Activated T-helper 1 cell treated with anti-CD3 and anti-CD28 coated beads, Interleukin-12 subunit alpha, Interleukin-12 subunit beta, Interleukin-2, Interleukin-4 antibody, amounts not matched to agents 30 ng/mL and 10 ng/mL and 1 ng/mL, durations not matched to agents 14 hours and 24 hours and 36 hours (primary cell): ENCODE measurements at regions not wholly inside any gene's neighbourhood (a gene's known extent, or its start where the extent isn't known, plus 50 kb on each side); places are given as distances from the start of the nearest gene placed in this dataset.

Experiments
- DNase-seq: peaks from one replicate; pipeline ENCODE4 v3.0.0; 2021; ENCODE audit warnings: low spot score
- H3K27ac Mint-ChIP-seq: one replicate; pipeline ENCODE4 v1.8.0; 2021; ENCODE audit warnings: mild to moderate bottlenecking, mixed read lengths
- H3K27me3 Mint-ChIP-seq: one replicate; pipeline ENCODE4 v1.8.0; 2022; ENCODE audit warnings: mild to moderate bottlenecking, moderate library complexity, mixed read lengths; ENCODE audit not compliant: insufficient read depth
- H3K36me3 Mint-ChIP-seq: one replicate; pipeline ENCODE4 v1.8.0; 2021; ENCODE audit warnings: low read depth, mixed read lengths
- H3K4me1 Mint-ChIP-seq: one replicate; pipeline ENCODE4 v1.8.0; 2021; ENCODE audit warnings: low read depth, mixed read lengths
- H3K4me3 Mint-ChIP-seq: one replicate; pipeline ENCODE4 v1.8.0; 2021; ENCODE audit warnings: mild to moderate bottlenecking, moderate library complexity, mixed read lengths
- H3K9me3 Mint-ChIP-seq: one replicate; pipeline ENCODE4 v1.8.0; 2021; ENCODE audit warnings: mixed read lengths
- intact Hi-C: fragments of 100-400 bp; cut with micrococcal nuclease; formaldehyde crosslinking; loops from one replicate; pipeline ENCODE4 v1.15.1; 2024

DNA sequence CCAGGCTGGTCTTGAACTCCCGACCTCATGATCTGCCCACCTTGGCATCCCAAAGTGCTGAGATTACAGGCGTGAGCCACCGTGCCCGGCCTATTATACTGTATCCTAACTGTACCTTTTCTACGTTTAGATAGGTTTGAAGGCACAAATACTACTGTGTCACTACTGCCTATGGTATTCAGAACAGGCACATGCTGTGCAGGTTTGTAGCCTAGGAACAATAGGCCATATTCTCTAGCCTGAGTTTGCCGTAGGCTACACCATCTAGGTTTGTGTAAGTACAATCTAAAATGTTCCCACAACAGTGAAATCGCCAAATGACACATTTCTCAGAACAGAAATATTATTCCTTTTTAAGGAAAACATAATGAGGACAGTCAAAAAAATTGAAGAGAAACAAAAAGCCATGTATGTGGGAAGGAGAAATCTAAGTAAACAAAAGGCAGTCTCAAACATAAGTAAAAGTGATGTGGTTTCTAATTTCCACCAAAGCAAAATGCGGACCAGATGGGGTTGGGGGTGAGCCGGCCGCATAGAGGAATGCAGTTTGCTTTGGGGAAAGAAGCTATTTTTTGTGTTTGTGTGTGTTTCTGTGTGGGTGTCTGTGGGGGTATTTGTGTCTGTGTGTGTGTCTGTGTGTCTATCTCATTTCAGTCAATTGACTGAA lies 192.6 kb upstream of the SALL4 start:
- H3K9me3 Mint-ChIP-seq: no peaks in the 10 kb centered on the region
- H3K4me3 Mint-ChIP-seq: no peak overlapping the region
- H3K36me3 Mint-ChIP-seq: no peaks in the 10 kb centered on the region
- peaks cover 1% of the 10 kb centered on the region for H3K27me3 Mint-ChIP-seq
- intact Hi-C loops: no loop called here
- H3K27ac Mint-ChIP-seq: no peak overlapping the region
- H3K4me1 Mint-ChIP-seq: no peaks in the 10 kb centered on the region
- no peak for DNase-seq

DNA sequence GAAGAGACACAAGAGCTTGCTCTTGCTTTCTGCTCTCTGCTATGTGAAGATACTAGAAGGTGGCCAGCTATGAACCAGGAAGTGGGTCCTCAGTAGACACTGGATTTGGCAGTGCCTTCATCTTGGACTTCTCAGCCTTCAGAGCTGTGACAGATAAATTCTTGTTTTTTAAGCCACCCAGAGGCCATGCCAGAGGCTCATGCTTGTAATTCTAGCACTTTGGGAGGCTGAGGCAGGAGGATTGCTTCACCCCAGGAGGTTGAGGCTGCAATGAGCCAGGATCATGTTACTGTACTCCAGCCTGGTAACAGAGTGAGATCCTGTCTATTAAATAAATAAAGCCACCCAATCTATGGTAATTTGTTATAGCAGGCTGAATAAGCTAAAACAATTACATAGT lies 185.5 kb upstream of the SALL4 start:
- Mint-ChIP-seq H3K27ac (no peak overlapping the region), H3K9me3 (no peaks in the 10 kb centered on the region), H3K27me3 (no peaks in the 10 kb centered on the region), H3K36me3 (no peaks in the 10 kb centered on the region), H3K4me1 (peaks cover 4% of the 10 kb centered on the region), H3K4me3 (no peak overlapping the region)
- intact Hi-C loops: no loop called here
- no peak for DNase-seq

DNA sequence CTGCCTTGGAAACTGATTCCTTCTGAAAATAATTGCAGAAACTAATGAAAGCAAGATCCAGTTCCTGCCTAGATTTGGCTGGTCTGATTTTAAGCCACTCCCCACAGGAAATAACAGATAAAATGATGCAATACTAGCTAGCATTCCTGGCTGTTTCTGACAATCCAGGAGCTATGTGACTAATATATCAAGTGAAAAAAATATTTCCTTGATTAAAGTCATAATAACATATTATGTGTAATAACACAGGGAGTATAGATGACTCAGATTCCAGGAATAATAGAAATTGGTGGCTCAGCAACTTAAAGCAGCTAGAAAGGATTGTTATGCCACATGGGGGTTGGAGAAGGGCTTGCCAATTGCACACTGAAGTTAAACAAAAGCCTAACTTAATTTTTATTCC lies 182.7 kb upstream of the SALL4 start:
- Mint-ChIP-seq H3K4me1 (peaks cover 4% of the 10 kb centered on the region), H3K4me3 (no peak overlapping the region), H3K27ac (no peak overlapping the region), H3K27me3 (no peaks in the 10 kb centered on the region), H3K9me3 (no peaks in the 10 kb centered on the region), H3K36me3 (no peaks in the 10 kb centered on the region)
- no peak for DNase-seq
- intact Hi-C loops: no loop called here

DNA sequence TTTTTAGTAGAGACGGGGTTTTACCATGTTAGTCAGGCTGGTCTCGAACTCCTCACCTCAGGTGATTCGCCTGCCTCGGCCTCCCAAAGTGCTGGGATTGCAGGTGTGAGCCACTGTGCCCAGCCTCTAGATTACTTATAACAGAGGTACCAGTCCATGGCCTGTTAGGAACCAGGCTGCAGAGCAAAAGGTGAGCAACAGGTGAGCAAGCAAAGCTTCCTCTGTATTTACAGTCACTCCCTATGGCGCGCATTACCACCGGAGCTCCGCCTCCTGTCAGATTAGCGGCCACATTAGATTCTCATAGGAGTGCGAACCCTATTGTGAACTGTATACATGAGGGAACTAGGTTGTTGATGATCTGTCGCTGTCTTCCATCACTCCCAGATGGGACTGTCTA lies 178.0 kb upstream of the SALL4 start:
- H3K27me3 Mint-ChIP-seq: peaks cover 2% of the 10 kb centered on the region
- peaks cover 15% of the 10 kb centered on the region for H3K9me3 Mint-ChIP-seq
- H3K4me3 Mint-ChIP-seq: no peak overlapping the region
- intact Hi-C loops: no loop called here
- no peak overlapping the region for H3K27ac Mint-ChIP-seq
- H3K4me1 Mint-ChIP-seq: peaks cover 4% of the 10 kb centered on the region
- no peak for DNase-seq
- no peaks in the 10 kb centered on the region for H3K36me3 Mint-ChIP-seq

DNA sequence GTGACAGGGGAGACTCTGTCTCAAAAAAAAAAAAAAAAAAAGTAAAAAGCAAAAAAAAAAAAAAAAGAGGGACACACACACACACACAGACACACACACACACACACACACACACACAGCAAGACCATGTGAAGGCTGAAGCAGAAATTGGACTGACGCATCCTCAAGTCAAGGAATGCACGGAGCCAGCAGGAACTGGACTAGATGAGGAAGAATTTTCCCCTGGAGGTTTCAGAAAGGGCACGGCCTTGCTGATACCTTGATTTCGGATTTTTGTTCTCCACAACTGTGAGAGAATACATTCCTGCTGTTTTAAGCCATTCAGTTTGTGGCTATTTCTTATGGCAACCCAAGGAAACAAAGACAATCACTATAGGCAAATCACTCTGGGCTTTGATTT lies 176.9 kb upstream of the SALL4 start:
- DNase-seq: no peak
- Mint-ChIP-seq H3K27ac (no peak overlapping the region), H3K9me3 (peaks cover 15% of the 10 kb centered on the region), H3K36me3 (no peaks in the 10 kb centered on the region), H3K27me3 (peaks cover 2% of the 10 kb centered on the region), H3K4me3 (no peak overlapping the region), H3K4me1 (no peaks in the 10 kb centered on the region)
- intact Hi-C loops: no loop called here

DNA sequence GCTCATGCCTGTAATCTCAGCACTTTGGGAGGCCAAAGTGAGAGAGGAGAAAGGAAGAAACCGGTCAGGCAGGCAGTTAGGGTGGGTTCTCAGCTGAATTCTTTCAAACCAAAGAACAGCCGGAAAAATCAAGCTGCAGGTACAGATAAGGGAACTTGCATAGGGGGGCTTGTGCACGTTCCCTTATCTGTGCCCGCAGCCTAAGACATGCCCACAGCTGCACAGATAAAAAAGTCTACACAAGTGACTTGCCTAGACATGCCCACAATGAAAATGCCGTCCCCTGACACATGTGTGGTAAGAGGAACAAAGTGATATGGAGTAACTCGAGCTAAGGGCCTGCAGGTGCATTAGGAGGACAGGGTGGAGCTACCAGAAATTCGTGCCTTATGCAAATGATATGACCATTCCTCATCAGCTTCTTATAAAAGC lies 175.8 kb upstream of the SALL4 start:
- peaks cover 2% of the 10 kb centered on the region for H3K27me3 Mint-ChIP-seq
- no peak for DNase-seq
- no peak overlapping the region for H3K27ac Mint-ChIP-seq
- no peaks in the 10 kb centered on the region for H3K4me1 Mint-ChIP-seq
- peaks cover 15% of the 10 kb centered on the region for H3K9me3 Mint-ChIP-seq
- no peak overlapping the region for H3K4me3 Mint-ChIP-seq
- no peaks in the 10 kb centered on the region for H3K36me3 Mint-ChIP-seq
- intact Hi-C loops: no loop called here

DNA sequence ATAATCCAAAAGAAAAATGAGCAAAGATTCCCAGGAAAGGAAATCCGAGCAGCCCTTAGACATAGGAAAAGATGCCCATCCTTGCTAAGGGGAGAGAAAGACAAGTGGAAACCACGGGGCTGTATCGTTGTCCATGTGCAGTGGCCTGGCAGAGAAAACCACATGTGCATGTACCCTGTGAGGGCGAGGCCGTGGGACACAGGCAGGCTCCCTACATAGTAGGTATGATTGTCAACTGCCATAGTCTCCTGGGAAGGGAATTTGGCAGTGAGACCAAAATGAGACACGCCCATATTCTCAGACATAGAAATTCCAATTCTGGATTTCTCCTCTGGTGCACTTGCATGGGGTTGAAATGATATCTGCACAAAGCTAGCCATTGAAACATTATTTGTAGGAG lies 169.7 kb upstream of the SALL4 start:
- intact Hi-C loops: no loop called here
- no peaks in the 10 kb centered on the region for H3K4me1 Mint-ChIP-seq
- H3K9me3 Mint-ChIP-seq: peaks cover 5% of the 10 kb centered on the region
- DNase-seq: no peak
- H3K27me3 Mint-ChIP-seq: peaks cover 2% of the 10 kb centered on the region
- H3K27ac Mint-ChIP-seq: no peak overlapping the region
- H3K36me3 Mint-ChIP-seq: no peaks in the 10 kb centered on the region
- no peak overlapping the region for H3K4me3 Mint-ChIP-seq

DNA sequence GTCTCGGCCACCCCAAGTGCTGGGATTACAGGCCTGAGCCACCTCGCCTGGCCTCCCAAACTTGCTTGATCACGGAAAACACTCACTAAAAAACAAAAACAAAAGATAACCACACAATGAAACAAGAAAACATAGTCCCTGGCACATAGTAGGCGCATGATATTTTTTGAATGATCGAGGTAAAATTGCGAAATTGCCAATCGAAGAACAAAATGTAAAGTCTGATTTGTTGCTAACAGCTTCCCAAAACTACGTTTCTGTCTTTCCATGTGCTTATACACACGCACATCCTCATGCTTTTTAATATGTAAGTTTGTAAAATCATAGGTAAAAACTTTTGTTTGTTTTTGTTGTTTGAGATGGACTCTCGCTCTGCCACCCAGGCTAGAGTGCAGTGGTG lies 168.5 kb upstream of the SALL4 start:
- no peaks in the 10 kb centered on the region for H3K4me1 Mint-ChIP-seq
- H3K9me3 Mint-ChIP-seq: no peaks in the 10 kb centered on the region
- intact Hi-C loops: no loop called here
- H3K27me3 Mint-ChIP-seq: peaks cover 2% of the 10 kb centered on the region
- DNase-seq: no peak
- no peak overlapping the region for H3K27ac Mint-ChIP-seq
- no peak overlapping the region for H3K4me3 Mint-ChIP-seq
- H3K36me3 Mint-ChIP-seq: no peaks in the 10 kb centered on the region

DNA sequence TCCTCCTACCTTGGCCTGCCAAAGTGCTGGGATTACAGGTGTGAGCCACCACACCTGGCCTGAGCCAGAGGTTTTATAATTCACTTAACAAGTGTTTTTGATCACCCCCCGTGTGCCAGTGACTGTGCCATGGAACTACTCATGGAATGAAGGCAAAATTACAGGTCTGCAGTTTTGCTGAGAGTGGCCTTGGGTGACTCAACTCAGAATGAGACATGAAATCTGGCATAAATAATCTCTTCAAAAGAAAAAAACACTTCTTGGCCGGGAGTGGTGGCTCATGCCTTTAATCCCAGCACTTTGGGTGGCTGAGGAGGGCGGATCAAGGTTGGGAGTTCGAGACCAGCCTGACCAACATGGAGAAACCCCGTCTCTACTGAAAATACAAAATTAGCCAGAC lies 166.9 kb upstream of the SALL4 start:
- DNase-seq: no peak
- no peaks in the 10 kb centered on the region for H3K36me3 Mint-ChIP-seq
- H3K27me3 Mint-ChIP-seq: peaks cover 2% of the 10 kb centered on the region
- intact Hi-C loops: loop anchor here (10.0 kb wide), 1 partner anchor 116 kb away; no protein-coding TSS in a partner anchor
- no peak overlapping the region for H3K27ac Mint-ChIP-seq
- no peaks in the 10 kb centered on the region for H3K4me1 Mint-ChIP-seq
- H3K4me3 Mint-ChIP-seq: no peak overlapping the region
- H3K9me3 Mint-ChIP-seq: no peaks in the 10 kb centered on the region

DNA sequence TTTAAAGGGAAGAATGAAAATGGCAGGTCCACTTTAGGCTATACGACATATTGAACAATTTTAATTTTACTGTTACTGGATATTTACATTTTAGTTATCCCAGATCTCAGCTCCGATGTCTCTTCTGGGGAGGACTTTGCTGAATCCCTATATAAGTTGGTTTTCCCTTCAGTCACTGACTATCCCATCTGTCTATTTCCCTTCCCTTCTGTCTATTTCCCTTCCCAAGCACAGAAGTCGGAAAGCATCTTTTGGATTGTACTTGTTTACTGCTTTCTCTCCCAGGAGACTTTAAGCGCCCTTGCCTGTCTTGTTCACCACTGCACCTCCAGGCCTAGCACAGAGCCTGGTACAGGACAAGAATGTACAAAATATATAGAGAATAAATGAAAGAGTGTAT lies 165.8 kb upstream of the SALL4 start:
- Mint-ChIP-seq H3K9me3 (no peaks in the 10 kb centered on the region), H3K27ac (no peak overlapping the region), H3K4me3 (no peak overlapping the region), H3K36me3 (no peaks in the 10 kb centered on the region), H3K27me3 (peaks cover 2% of the 10 kb centered on the region), H3K4me1 (no peaks in the 10 kb centered on the region)
- DNase-seq: no peak
- intact Hi-C loops: loop anchor here (10.0 kb wide), 1 partner anchor 117 kb away; no protein-coding TSS in a partner anchor

DNA sequence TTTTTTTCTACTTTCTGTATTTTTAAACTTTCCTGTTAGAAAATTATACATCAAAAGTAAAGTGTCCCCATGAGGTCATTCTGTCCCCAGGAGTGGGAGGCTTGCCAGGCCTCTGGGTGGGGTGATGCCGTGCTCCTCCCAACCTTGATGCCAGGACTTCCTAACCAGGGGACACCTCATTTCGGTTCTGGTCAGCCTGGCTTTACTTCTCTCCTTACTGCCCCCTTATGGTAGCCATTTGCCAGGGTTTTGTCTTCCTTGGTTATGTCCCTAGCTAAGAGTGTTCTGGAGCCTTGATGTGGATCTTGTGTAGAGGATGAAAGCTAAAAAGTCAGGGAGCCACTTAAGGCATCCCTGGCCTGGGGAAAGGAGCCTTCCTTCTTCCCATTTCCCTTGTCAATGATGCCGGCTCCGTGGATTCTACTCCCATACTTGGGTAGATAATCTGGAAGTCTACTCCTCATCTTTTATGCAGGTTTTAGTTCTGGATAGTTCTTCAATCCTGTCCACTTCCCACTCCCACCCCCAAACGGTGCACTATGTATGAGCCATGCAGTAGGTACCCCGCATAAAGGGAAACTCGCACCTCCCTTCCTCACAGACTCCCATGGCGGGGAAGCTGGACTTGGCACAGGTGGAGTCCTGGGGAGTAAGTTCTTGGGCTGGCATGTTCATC lies 164.1 kb upstream of the SALL4 start:
- no peak for DNase-seq
- no peaks in the 10 kb centered on the region for H3K4me1 Mint-ChIP-seq
- H3K27ac Mint-ChIP-seq: no peak overlapping the region
- H3K4me3 Mint-ChIP-seq: no peak overlapping the region
- peaks cover 7% of the 10 kb centered on the region for H3K27me3 Mint-ChIP-seq
- no peaks in the 10 kb centered on the region for H3K9me3 Mint-ChIP-seq
- H3K36me3 Mint-ChIP-seq: no peaks in the 10 kb centered on the region
- intact Hi-C loops: loop anchor here (1.0 to 10.0 kb wide), 2 partner anchors 118 to 327 kb away; no protein-coding TSS in a partner anchor

DNA sequence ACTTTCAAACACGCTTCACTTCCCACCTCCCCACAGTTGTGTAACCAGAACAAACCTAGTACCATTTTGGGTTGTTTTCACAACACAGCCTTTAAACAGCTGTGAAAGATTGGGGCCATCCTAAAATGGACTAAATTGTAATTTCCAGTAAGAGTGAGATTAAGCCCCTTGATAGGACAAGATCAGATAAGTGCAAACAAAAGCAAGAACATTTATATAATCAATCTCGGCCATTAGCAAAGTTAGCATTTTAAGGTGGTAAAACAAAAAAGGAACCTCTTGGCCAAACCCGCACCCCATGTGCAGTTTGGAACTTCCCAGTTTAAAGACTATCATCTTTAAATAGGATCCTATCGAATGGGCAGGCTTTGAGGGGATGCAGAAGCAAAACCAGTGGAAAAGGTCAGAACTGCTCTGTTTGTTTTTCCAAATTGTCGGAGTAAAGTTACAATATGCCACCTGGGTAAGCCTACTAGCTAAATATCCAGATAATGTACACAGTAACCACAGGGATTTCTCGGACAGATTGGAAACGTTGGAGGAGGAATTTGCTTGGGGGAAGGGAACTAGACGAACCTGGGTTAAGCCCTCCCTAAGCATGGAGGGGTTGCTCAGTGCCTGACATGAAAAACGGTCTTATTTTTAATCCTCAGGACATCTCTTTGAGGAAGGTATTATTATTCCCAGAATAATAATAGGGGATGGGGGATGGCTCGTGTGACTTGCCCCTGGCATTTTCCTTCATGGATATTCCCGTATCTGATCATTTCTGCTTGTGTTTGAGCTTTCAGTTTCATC lies 159.8 kb upstream of the SALL4 start:
- Mint-ChIP-seq H3K36me3 (no peaks in the 10 kb centered on the region), H3K9me3 (no peaks in the 10 kb centered on the region)

More for the DNA sequence above, 159.8 kb upstream of the SALL4 start:
- intact Hi-C loops: loop anchor here (10.0 kb wide), 1 partner anchor 123 kb away; no protein-coding TSS in a partner anchor
- Mint-ChIP-seq H3K4me1 (peaks cover 10% of the 10 kb centered on the region), H3K27ac (no peak overlapping the region), H3K27me3 (peaks cover 20% of the 10 kb centered on the region), H3K4me3 (no peak overlapping the region)
- DNase-seq: no peak
